Bronchial epithelial cell (primary cell): ENCODE measurements at regions not wholly inside any gene's neighbourhood (a gene's known extent, or its start where the extent isn't known, plus 50 kb on each side); places are given as distances from the start of the nearest gene placed in this dataset.

Experiments
- DNase-seq: peaks from one replicate; pipeline ENCODE4 v3.0.0-alpha.2; 2010; ENCODE audit warnings: low read depth
- FAIRE-seq: peaks from 2 replicates; lab custom pipeline; 2011; peaks lifted over from hg19 to GRCh38; lab: Jason Lieb, UNC
- H3K27me3 ChIP-seq: 2 replicates; pipeline ENCODE4 v1.5.1; 2011; ENCODE audit warnings: low read length; ENCODE audit not compliant: control insufficient read depth, insufficient read depth
- H3K36me3 ChIP-seq: 2 replicates; pipeline ENCODE4 v1.5.1; 2011; ENCODE audit warnings: low read length; ENCODE audit not compliant: control insufficient read depth, insufficient read depth
- H3K4me3 ChIP-seq: 2 replicates; pipeline ENCODE4 v1.5.1; 2011; ENCODE audit warnings: mild to moderate bottlenecking, low read depth, low read length, control low read depth
- CTCF ChIP-seq: IDR thresholded peaks from 2 replicates; pipeline ENCODE4 v1.5.1; 2011; ENCODE audit warnings: mild to moderate bottlenecking, moderate library complexity, low read length, control low read depth, inconsistent platforms; ENCODE audit not compliant: insufficient read depth, severe bottlenecking

- TF ChIP-seq CTCF = no peak
- no peak overlapping the region for H3K4me3 ChIP-seq
- no peaks in the 10 kb centered on the region for H3K27me3 ChIP-seq
- no peaks in the 10 kb centered on the region for H3K36me3 ChIP-seq
- no peak for DNase-seq
- FAIRE-seq = no peak
Measured at GRCh38 chr2:15860051-15860663, 80.2 kb upstream of the MYCN start.

- DNase-seq (no peak), FAIRE-seq (no peak)
- Histone ChIP-seq H3K4me3 (no peak overlapping the region), H3K27me3 (no peaks in the 10 kb centered on the region), H3K36me3 (no peaks in the 10 kb centered on the region)
- no peak for TF ChIP-seq CTCF
Measured at GRCh38 chr2:15860760-15861159, 79.6 kb upstream of the MYCN start.

- Histone ChIP-seq H3K36me3 (no peaks in the 10 kb centered on the region), H3K4me3 (no peak overlapping the region), H3K27me3 (no peaks in the 10 kb centered on the region)
- no peak for FAIRE-seq
- no peak for TF ChIP-seq CTCF
- no peak for DNase-seq
Measured at GRCh38 chr2:15861172-15861822, 79.1 kb upstream of the MYCN start.

GRCh38 chr2:15861898-15862297, 78.5 kb upstream of the MYCN start:
- FAIRE-seq (no peak), DNase-seq (no peak)
- H3K4me3 ChIP-seq = no peak overlapping the region

GRCh38 chr2:15863089-15863488, 77.3 kb upstream of the MYCN start:
- no peak for FAIRE-seq
- no peak for TF ChIP-seq CTCF
- DNase-seq = no peak

More at GRCh38 chr2:15861898-15862297, 78.5 kb upstream of the MYCN start:
- no peak for TF ChIP-seq CTCF
- H3K27me3 ChIP-seq = no peaks in the 10 kb centered on the region
- H3K36me3 ChIP-seq = no peaks in the 10 kb centered on the region

More at GRCh38 chr2:15863089-15863488, 77.3 kb upstream of the MYCN start:
- Histone ChIP-seq H3K4me3 (no peak overlapping the region), H3K36me3 (no peaks in the 10 kb centered on the region), H3K27me3 (no peaks in the 10 kb centered on the region)
